NCI-H2107 treated with DMSO at 0.1 percent for 48 hours (cell line): ENCODE measurements at regions not wholly inside any gene's neighbourhood (a gene's known extent, or its start where the extent isn't known, plus 50 kb on each side); places are given as distances from the start of the nearest gene placed in this dataset.

ENCODE experiments used
- DNase-seq: peaks from one replicate; lab custom pipeline; 2025; ENCODE audit not compliant: unreplicated experiment; lab: John Stamatoyannopoulos, UW

DNA sequence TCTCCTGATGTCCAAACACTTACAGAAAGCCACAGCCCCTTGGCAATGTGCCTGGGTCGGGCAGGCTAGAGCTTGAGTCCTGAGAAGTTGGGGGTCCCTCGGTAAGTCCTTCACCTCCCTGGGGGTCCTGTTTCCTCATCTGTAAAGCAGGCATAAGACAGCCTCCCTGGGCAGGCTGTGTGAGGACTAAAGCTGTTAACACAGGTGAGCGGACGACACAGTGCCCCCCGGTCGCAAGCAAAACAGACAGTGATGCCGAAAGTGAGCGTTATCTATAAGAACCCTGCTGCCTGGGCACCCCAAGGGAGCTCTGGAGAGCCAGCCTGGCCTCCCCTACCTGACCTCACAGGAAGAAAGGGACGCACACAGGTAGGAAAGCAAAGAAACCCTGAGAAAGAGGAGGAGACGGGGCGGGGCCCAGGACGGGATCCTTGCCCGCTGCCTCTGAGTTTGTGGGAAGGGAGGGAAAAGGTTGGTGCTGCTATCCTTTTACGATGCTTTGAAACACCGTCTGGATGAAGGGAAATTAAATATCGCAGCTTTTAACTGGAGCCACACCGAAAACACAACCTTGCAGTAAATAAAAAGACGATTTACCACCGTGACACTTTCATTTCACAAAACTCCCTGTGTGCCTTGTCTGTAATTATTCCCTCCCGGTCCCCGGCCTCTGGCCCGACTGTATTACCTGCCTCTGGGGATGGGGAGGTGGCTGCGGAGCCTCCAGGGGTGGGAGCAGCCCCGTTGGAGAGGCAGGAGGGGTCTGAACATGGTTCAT lies 67.1 kb downstream of the ENGASE start:
- DNase-seq, result no peak

DNA sequence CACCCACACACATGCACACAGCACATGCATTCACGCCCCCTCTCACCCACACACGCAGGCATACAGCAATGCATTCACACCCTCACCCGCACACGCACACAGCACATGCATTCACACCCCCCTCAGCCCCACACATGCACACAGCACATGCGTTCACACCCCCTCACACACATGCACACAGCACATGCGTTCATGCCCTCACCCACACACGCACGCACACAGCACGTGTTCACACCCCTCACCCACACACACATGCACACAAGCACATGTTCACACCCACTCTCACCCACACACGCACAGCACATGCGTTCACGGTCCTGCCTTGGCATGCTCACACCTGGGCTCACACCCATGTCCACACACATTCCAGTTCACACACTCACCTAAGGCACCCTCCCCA lies 64.2 kb downstream of the ENGASE start:
- no peak for DNase-seq

DNA sequence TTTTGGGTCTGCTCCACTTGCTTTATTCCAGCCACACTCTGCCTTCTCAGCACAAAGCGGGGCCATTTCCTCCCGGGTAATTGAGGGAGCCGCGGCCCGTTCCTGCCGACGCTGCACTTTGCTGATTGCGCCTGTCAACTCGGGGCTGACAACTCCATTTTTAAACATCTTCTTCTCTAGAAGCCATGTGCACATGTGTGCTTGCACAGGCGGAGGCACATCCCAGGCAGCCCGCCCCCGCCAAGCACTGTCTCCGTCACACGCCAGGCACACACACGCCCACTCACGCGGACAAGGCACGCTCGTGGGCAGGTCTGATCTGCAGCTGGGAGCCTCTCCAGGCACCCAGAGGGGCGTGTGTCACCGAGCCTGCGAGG lies 63.2 kb downstream of the ENGASE start:
- DNase-seq, result no peak

DNA sequence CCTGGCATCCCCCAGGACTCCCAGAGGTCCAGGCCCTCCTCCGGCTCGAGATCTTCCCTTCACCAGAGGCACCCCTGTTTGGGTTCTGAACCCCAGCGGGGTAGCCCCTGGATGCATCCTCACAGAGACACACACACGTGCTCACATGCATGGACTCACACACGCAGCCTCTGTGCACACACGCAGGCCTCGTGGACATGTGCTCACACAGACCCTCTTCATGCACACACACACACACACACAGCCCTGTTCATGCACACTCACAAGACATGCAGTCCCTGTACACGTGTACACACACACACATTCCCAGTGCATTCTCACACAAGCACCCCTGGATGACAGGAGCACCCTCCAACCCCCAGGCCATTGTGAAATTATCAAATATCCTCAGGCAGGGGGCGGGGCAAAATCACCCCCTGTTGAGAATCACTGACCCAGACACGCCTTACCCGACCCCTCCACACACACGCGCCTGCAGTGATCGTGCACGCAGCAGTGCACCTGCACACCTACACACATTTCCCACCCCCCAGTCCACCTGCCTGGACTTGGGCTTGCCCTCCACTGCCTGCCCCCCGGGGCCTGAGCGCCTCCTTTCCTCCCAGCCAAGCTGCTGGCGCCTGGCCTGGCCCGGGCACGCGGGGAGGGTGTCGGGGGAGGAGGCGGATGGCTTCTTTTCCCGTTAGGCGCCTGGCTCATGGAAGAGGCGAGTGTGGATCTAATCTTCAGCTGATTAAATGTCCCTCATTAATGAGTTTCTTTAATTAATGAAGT lies 62.6 kb downstream of the ENGASE start:
- DNase-seq, result no peak

DNA sequence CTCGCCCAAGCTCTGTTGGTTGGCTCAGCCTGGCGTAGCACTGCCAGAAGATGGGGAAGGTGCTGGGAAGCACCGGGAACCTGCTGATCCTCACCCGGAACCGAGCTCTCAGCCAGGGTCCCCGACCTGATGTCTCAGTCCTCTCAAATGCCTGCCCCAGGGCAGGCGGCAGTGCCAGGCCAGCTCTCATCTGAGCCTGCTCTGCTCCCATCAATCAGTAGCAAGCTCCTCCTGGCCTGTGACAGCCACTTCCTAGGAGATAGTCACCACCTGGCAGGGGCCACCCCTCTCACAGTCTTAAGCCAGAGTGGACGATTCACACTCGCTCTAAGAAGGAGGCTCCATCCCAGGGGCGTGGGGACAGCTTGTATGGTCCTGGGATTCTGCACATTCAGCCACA lies 62.0 kb downstream of the ENGASE start:
- DNase-seq, result no peak
